Astrocyte (in vitro differentiated cells and primary cell): ENCODE measurements at regions not wholly inside any gene's neighbourhood (a gene's known extent, or its start where the extent isn't known, plus 50 kb on each side); places are given as distances from the start of the nearest gene placed in this dataset.

Source experiments
- EZH2 ChIP-seq: IDR thresholded peaks from 2 replicates; pipeline ENCODE4 v1.6.1; 2012; ENCODE audit warnings: mild to moderate bottlenecking, low read length, inconsistent platforms; ENCODE audit not compliant: insufficient read depth
- TF ChIP-seq, protein P1 (sequence below): IDR thresholded peaks from 2 replicates; pipeline ENCODE4 v1.5.1; 2011; ENCODE audit warnings: low read depth, mild to moderate bottlenecking, inconsistent platforms, low read length, moderate library complexity; ENCODE audit not compliant: insufficient read depth

DNA sequence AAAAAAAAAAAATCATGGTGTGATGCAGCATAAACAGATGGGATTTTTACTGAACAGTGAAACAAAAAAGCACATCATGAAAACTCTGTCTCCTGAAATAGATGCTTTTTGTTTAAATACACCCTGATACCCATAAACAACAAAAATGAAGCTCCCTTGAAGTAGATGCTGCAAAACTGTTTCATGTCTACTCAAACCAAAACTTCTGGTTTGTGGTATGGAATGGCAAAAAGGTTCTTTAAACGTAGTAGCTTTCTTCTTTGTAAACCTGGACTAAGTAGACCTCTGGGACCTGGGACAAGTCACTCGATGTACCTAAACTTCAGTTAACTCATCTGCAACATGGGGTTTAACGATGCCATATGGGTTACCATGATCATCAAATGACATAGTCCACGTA, 64.4 kb upstream of the RAPH1 start:
- TF ChIP-seq, protein P1, sequence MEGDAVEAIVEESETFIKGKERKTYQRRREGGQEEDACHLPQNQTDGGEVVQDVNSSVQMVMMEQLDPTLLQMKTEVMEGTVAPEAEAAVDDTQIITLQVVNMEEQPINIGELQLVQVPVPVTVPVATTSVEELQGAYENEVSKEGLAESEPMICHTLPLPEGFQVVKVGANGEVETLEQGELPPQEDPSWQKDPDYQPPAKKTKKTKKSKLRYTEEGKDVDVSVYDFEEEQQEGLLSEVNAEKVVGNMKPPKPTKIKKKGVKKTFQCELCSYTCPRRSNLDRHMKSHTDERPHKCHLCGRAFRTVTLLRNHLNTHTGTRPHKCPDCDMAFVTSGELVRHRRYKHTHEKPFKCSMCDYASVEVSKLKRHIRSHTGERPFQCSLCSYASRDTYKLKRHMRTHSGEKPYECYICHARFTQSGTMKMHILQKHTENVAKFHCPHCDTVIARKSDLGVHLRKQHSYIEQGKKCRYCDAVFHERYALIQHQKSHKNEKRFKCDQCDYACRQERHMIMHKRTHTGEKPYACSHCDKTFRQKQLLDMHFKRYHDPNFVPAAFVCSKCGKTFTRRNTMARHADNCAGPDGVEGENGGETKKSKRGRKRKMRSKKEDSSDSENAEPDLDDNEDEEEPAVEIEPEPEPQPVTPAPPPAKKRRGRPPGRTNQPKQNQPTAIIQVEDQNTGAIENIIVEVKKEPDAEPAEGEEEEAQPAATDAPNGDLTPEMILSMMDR, result no peak
- no peak for TF ChIP-seq EZH2
